ENCODE measurements at regions not wholly inside any gene's neighbourhood (a gene's known extent, or its start where the extent isn't known, plus 50 kb on each side); places are given as distances from the start of the nearest gene placed in this dataset.

GRCh38 chr4:34362654-34363053 lies 1881.7 kb downstream of the ARAP2 start:
- TF ChIP-seq EZH2 (IDR thresholded peaks at IDR 0.05; ENCODE audit: low read length, unreplicated experiment) (no peak), CTCF (conservative IDR thresholded peaks at IDR 0.05; ENCODE audit: low read depth, low read length) (no peak)
